Osteocyte (in vitro differentiated cells): ENCODE measurements at regions not wholly inside any gene's neighbourhood (a gene's known extent, or its start where the extent isn't known, plus 50 kb on each side); places are given as distances from the start of the nearest gene placed in this dataset.

Experiments used
- DNase-seq: peaks from one replicate; pipeline ENCODE4 v3.0.0; 2021; ENCODE audit warnings: mixed read lengths; ENCODE audit not compliant: unreplicated experiment; ENCODE audit errors: extremely low spot score
- H3K27ac Mint-ChIP-seq: one replicate; pipeline ENCODE4 v1.8.0; 2021; ENCODE audit warnings: mild to moderate bottlenecking, mixed read lengths; ENCODE audit not compliant: unreplicated experiment
- H3K27me3 Mint-ChIP-seq: one replicate; pipeline ENCODE4 v1.8.0; 2021; ENCODE audit warnings: mixed read lengths; ENCODE audit not compliant: unreplicated experiment
- H3K36me3 Mint-ChIP-seq: one replicate; pipeline ENCODE4 v1.8.0; 2021; ENCODE audit warnings: mixed read lengths; ENCODE audit not compliant: unreplicated experiment
- H3K4me1 Mint-ChIP-seq: one replicate; pipeline ENCODE4 v1.8.0; 2021; ENCODE audit warnings: mixed read lengths; ENCODE audit not compliant: unreplicated experiment
- H3K4me3 Mint-ChIP-seq: one replicate; pipeline ENCODE4 v1.8.0; 2021; ENCODE audit warnings: mild to moderate bottlenecking, moderate library complexity, mixed read lengths; ENCODE audit not compliant: unreplicated experiment
- H3K9me3 Mint-ChIP-seq: one replicate; pipeline ENCODE4 v1.8.0; 2021; ENCODE audit warnings: mixed read lengths; ENCODE audit not compliant: unreplicated experiment
- CTCF ChIP-seq: fragments of 200-600 bp; sonication (generic); IDR thresholded peaks from 2 replicates; pipeline ENCODE4 v1.5.0; 2021; ENCODE audit warnings: antibody characterized with exemption, mild to moderate bottlenecking, moderate library complexity

- TF ChIP-seq CTCF: no peak
- no peak overlapping the region for H3K27ac Mint-ChIP-seq
Observed at GRCh38 chr1:2877391-2877790, 75.9 kb upstream of the TTC34 start.

GRCh38 chr1:2878591-2878990 is 77.1 kb upstream of the TTC34 start:
- no peak overlapping the region for H3K4me3 Mint-ChIP-seq
- H3K27ac Mint-ChIP-seq: no peak overlapping the region
- TF ChIP-seq CTCF: no peak
- peaks cover 4% of the 10 kb centered on the region for H3K9me3 Mint-ChIP-seq
- no peaks in the 10 kb centered on the region for H3K27me3 Mint-ChIP-seq
- no peak for DNase-seq
- no peaks in the 10 kb centered on the region for H3K36me3 Mint-ChIP-seq
- H3K4me1 Mint-ChIP-seq: no peaks in the 10 kb centered on the region

More at GRCh38 chr1:2877391-2877790, 75.9 kb upstream of the TTC34 start:
- Mint-ChIP-seq H3K4me3 (no peak overlapping the region), H3K27me3 (no peaks in the 10 kb centered on the region), H3K9me3 (peaks cover 4% of the 10 kb centered on the region), H3K4me1 (no peaks in the 10 kb centered on the region), H3K36me3 (no peaks in the 10 kb centered on the region)
- DNase-seq: no peak

GRCh38 chr1:2879026-2879425 is 77.5 kb upstream of the TTC34 start:
- DNase-seq: no peak
- Mint-ChIP-seq H3K27me3 (no peaks in the 10 kb centered on the region), H3K4me3 (no peak overlapping the region), H3K27ac (no peak overlapping the region), H3K36me3 (no peaks in the 10 kb centered on the region), H3K4me1 (no peaks in the 10 kb centered on the region), H3K9me3 (peaks cover 4% of the 10 kb centered on the region)
- no peak for TF ChIP-seq CTCF

DNA sequence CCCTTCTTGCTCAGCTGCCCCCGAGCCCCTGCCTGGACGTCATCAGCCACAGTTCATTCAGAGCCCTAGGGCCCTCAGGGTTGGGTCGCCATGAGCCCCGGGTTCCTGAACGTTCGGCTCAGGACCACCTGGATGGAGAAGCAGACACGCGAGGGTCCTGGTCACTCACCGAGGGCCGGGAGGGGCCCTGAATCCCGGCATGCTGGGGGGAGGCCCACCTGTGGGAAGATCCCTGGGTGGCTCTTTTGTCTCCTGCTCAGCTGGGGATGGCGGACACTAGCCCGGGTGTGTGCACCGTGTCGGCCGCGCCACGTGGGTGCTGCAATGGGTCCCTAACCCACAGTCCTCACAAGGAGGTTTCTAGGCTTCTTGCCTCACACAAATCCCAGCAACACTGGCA is 78.1 kb upstream of the TTC34 start:
- no peak overlapping the region for H3K27ac Mint-ChIP-seq
- no peak for DNase-seq
- TF ChIP-seq CTCF: no peak
- no peak overlapping the region for H3K4me3 Mint-ChIP-seq
- peaks cover 4% of the 10 kb centered on the region for H3K9me3 Mint-ChIP-seq
- H3K27me3 Mint-ChIP-seq: no peaks in the 10 kb centered on the region
- no peaks in the 10 kb centered on the region for H3K36me3 Mint-ChIP-seq
- no peaks in the 10 kb centered on the region for H3K4me1 Mint-ChIP-seq

DNA sequence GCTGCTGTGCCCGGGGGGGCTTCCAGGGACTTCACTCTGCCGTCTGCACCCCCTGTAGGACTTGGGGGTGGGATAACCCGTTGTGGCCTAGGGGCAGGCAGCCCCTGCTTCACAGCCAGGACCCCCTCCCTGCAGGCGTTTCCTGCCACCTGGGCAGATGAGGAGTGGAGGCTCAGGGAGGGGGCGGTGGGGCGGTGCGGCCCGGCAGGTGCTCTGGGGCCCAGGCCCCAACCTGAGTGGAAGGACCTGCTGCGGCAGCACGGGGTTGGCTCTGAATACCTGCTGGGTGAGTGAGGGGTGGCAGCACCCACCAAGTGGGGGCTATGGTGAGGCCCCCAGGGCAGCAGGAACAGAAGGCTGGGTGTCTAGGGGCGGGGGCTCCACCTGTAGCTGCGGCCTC is 78.6 kb upstream of the TTC34 start:
- no peak overlapping the region for H3K27ac Mint-ChIP-seq
- H3K4me1 Mint-ChIP-seq: no peaks in the 10 kb centered on the region
- DNase-seq: no peak
- H3K36me3 Mint-ChIP-seq: no peaks in the 10 kb centered on the region
- peaks cover 4% of the 10 kb centered on the region for H3K9me3 Mint-ChIP-seq
- no peaks in the 10 kb centered on the region for H3K27me3 Mint-ChIP-seq
- H3K4me3 Mint-ChIP-seq: no peak overlapping the region
- no peak for TF ChIP-seq CTCF
